ENCODE measurements at regions not wholly inside any gene's neighbourhood (a gene's known extent, or its start where the extent isn't known, plus 50 kb on each side); places are given as distances from the start of the nearest gene placed in this dataset.

DNA sequence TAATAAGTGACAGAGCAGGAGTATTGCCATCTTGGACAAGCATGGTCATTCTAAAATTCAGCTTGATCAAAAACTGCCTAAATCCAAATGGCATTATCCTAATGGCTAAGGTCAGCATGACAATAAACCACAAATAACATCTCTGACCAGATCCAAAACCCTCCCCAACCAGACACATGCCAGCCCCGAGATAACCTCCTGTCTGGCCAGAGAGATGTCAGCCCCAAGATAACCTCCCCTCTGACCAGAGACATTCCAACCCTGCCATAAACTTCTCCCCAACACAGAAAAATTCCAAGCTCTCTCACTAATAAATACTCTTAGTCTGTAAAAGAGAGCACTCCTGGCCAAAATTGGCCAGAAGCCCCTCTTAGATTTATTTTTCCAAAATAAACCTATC lies 470.5 kb upstream of the UBE2E2 start:
- Histone ChIP-seq H4K91ac (ENCODE audit: low read depth, low read length, poor library complexity) (no peak overlapping the region), H2BK15ac (ENCODE audit: low read length) (no peak overlapping the region), H2AK5ac (ENCODE audit: low read depth, low read length) (no peak overlapping the region), H3K4me3 (ENCODE audit: low read length in 2 of 2) (no peak overlapping the region), H4K8ac (ENCODE audit: low read depth, low read length) (no peak overlapping the region), H3K4me1 (ENCODE audit: control insufficient read depth in 2 of 2, insufficient read depth in 1 of 2, low read depth in 1 of 2, low read length in 2 of 2) (peaks cover 0 to 5% of the 10 kb centered on the region in 2 donors), H3K9me3 (replicated peaks in 1 of 2; ENCODE audit: control insufficient read depth in 2 of 2, insufficient read depth in 1 of 2, low read depth in 1 of 2, low read length in 2 of 2) (no peaks in the 10 kb centered on the region), H3K4ac (ENCODE audit: low read length) (no peak overlapping the region), H2BK12ac (ENCODE audit: low read length) (no peak overlapping the region), H3K14ac (ENCODE audit: low read length) (no peak overlapping the region), H3K4me2 (ENCODE audit: insufficient read depth, low read length, poor library complexity, severe bottlenecking) (no peak overlapping the region), H3K36me3 (replicated peaks in 1 of 2; ENCODE audit: control insufficient read depth in 2 of 2, insufficient read depth in 2 of 2, low read length in 2 of 2) (no peaks in the 10 kb centered on the region), H3K23ac (ENCODE audit: low read depth, low read length, poor library complexity) (no peak overlapping the region), H3K9ac (ENCODE audit: low read depth, low read length, poor library complexity) (no peak overlapping the region), H3K27me3 (ENCODE audit: control insufficient read depth in 3 of 3, insufficient read depth in 3 of 3, low read depth in 1 of 3, low read length in 3 of 3) (no peaks in the 10 kb centered on the region), H2BK120ac (ENCODE audit: low read depth, low read length) (no peak overlapping the region), H2BK5ac (ENCODE audit: low read length) (no peak overlapping the region), H3K18ac (ENCODE audit: low read length) (no peak overlapping the region), H3K79me1 (ENCODE audit: low read depth, low read length) (no peaks in the 10 kb centered on the region), H2AFZ (ENCODE audit: low read length) (no peak overlapping the region), H3K27ac (replicated peaks; ENCODE audit: low read length) (no peak overlapping the region)
- DNase-seq (ENCODE audit: low spot score) = no peak
- WGBS, 2 donors (ENCODE audit: extremely low coverage in 2 of 2, insufficient read length in 2 of 2, insufficient replicate concordance in 1 of 2) = no CpG with 5 or more reads among the region's 1 CpG

GRCh38 chr3:22734207-22734606 lies 468.9 kb upstream of the UBE2E2 start:
- Histone ChIP-seq H2AK5ac (ENCODE audit: low read depth, low read length) (no peak overlapping the region), H3K4ac (ENCODE audit: low read length) (no peak overlapping the region), H3K27me3 (ENCODE audit: control insufficient read depth in 3 of 3, insufficient read depth in 3 of 3, low read depth in 1 of 3, low read length in 3 of 3) (no peaks in the 10 kb centered on the region), H3K4me2 (ENCODE audit: insufficient read depth, low read length, poor library complexity, severe bottlenecking) (no peak overlapping the region), H2BK12ac (ENCODE audit: low read length) (no peak overlapping the region), H4K91ac (ENCODE audit: low read depth, low read length, poor library complexity) (no peak overlapping the region), H2BK5ac (ENCODE audit: low read length) (no peak overlapping the region), H3K27ac (replicated peaks; ENCODE audit: low read length) (no peak overlapping the region), H3K14ac (ENCODE audit: low read length) (no peak overlapping the region), H3K9me3 (replicated peaks in 1 of 2; ENCODE audit: control insufficient read depth in 2 of 2, insufficient read depth in 1 of 2, low read depth in 1 of 2, low read length in 2 of 2) (no peaks in the 10 kb centered on the region), H2BK15ac (ENCODE audit: low read length) (no peak overlapping the region), H3K18ac (ENCODE audit: low read length) (no peak overlapping the region), H3K36me3 (replicated peaks in 1 of 2; ENCODE audit: control insufficient read depth in 2 of 2, insufficient read depth in 2 of 2, low read length in 2 of 2) (no peaks in the 10 kb centered on the region), H3K4me3 (ENCODE audit: low read length in 2 of 2) (no peak overlapping the region), H2BK120ac (ENCODE audit: low read depth, low read length) (no peak overlapping the region), H4K8ac (ENCODE audit: low read depth, low read length) (no peak overlapping the region), H2AFZ (ENCODE audit: low read length) (no peak overlapping the region), H3K9ac (ENCODE audit: low read depth, low read length, poor library complexity) (no peak overlapping the region), H3K23ac (ENCODE audit: low read depth, low read length, poor library complexity) (no peak overlapping the region), H3K79me1 (ENCODE audit: low read depth, low read length) (no peaks in the 10 kb centered on the region), H3K4me1 (ENCODE audit: control insufficient read depth in 2 of 2, insufficient read depth in 1 of 2, low read depth in 1 of 2, low read length in 2 of 2) (no peaks in the 10 kb centered on the region)
- DNase-seq (ENCODE audit: low spot score) = no peak
- WGBS, 2 donors (ENCODE audit: extremely low coverage in 2 of 2, insufficient read length in 2 of 2, insufficient replicate concordance in 1 of 2) = no CpG with 5 or more reads among the region's 1 CpG

DNA sequence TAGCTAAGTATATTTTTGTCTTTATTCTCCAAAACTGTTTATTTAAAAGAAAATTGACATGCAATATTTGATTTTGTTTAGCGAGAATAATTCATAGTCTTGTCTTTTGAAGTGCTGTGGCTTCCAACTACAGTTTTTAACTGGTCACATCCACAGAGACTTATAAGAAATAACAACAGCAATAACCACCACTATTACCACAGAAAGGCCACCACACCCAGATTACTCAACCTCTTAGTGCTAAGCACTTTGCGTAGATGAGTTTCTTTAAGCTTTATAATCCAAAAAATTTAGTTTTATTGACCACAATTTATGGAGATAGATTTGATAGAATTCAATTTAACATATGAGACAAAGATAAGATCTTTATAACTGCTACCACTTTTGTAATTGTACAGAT lies 468.4 kb upstream of the UBE2E2 start:
- Histone ChIP-seq H3K4me2 (ENCODE audit: insufficient read depth, low read length, poor library complexity, severe bottlenecking) (no peak overlapping the region), H3K14ac (ENCODE audit: low read length) (no peak overlapping the region), H3K79me1 (ENCODE audit: low read depth, low read length) (no peaks in the 10 kb centered on the region), H4K91ac (ENCODE audit: low read depth, low read length, poor library complexity) (no peak overlapping the region), H3K9ac (ENCODE audit: low read depth, low read length, poor library complexity) (no peak overlapping the region), H2BK5ac (ENCODE audit: low read length) (no peak overlapping the region), H2AK5ac (ENCODE audit: low read depth, low read length) (no peak overlapping the region), H3K27me3 (ENCODE audit: control insufficient read depth in 3 of 3, insufficient read depth in 3 of 3, low read depth in 1 of 3, low read length in 3 of 3) (no peaks in the 10 kb centered on the region), H2BK12ac (ENCODE audit: low read length) (no peak overlapping the region), H3K18ac (ENCODE audit: low read length) (no peak overlapping the region), H3K4ac (ENCODE audit: low read length) (no peak overlapping the region), H3K4me3 (ENCODE audit: low read length in 2 of 2) (no peak overlapping the region), H3K27ac (replicated peaks; ENCODE audit: low read length) (no peak overlapping the region), H3K9me3 (replicated peaks in 1 of 2; ENCODE audit: control insufficient read depth in 2 of 2, insufficient read depth in 1 of 2, low read depth in 1 of 2, low read length in 2 of 2) (no peaks in the 10 kb centered on the region), H3K23ac (ENCODE audit: low read depth, low read length, poor library complexity) (no peak overlapping the region), H2AFZ (ENCODE audit: low read length) (no peak overlapping the region), H2BK120ac (ENCODE audit: low read depth, low read length) (no peak overlapping the region), H3K36me3 (replicated peaks in 1 of 2; ENCODE audit: control insufficient read depth in 2 of 2, insufficient read depth in 2 of 2, low read length in 2 of 2) (no peaks in the 10 kb centered on the region), H4K8ac (ENCODE audit: low read depth, low read length) (no peak overlapping the region), H3K4me1 (ENCODE audit: control insufficient read depth in 2 of 2, insufficient read depth in 1 of 2, low read depth in 1 of 2, low read length in 2 of 2) (no peaks in the 10 kb centered on the region), H2BK15ac (ENCODE audit: low read length) (no peak overlapping the region)
- no CpG with 5 or more reads among the region's 2 CpGs for WGBS, 2 donors (ENCODE audit: extremely low coverage in 2 of 2, insufficient read length in 2 of 2, insufficient replicate concordance in 1 of 2)
- DNase-seq (ENCODE audit: low spot score) = no peak

- Histone ChIP-seq H3K36me3 (replicated peaks in 1 of 2; ENCODE audit: control insufficient read depth in 2 of 2, insufficient read depth in 2 of 2, low read length in 2 of 2) (no peaks in the 10 kb centered on the region), H4K91ac (ENCODE audit: low read depth, low read length, poor library complexity) (no peak overlapping the region), H4K8ac (ENCODE audit: low read depth, low read length) (no peak overlapping the region), H3K4me3 (ENCODE audit: low read length in 2 of 2) (no peak overlapping the region), H3K4ac (ENCODE audit: low read length) (no peak overlapping the region), H3K23ac (ENCODE audit: low read depth, low read length, poor library complexity) (no peak overlapping the region), H3K18ac (ENCODE audit: low read length) (no peak overlapping the region), H2AFZ (ENCODE audit: low read length) (no peak overlapping the region), H2BK12ac (ENCODE audit: low read length) (no peak overlapping the region), H2BK5ac (ENCODE audit: low read length) (no peak overlapping the region), H3K9me3 (replicated peaks in 1 of 2; ENCODE audit: control insufficient read depth in 2 of 2, insufficient read depth in 1 of 2, low read depth in 1 of 2, low read length in 2 of 2) (no peaks in the 10 kb centered on the region), H3K9ac (ENCODE audit: low read depth, low read length, poor library complexity) (no peak overlapping the region), H2BK15ac (ENCODE audit: low read length) (no peak overlapping the region), H3K27me3 (ENCODE audit: control insufficient read depth in 3 of 3, insufficient read depth in 3 of 3, low read depth in 1 of 3, low read length in 3 of 3) (no peaks in the 10 kb centered on the region), H3K79me1 (ENCODE audit: low read depth, low read length) (no peaks in the 10 kb centered on the region), H3K4me1 (ENCODE audit: control insufficient read depth in 2 of 2, insufficient read depth in 1 of 2, low read depth in 1 of 2, low read length in 2 of 2) (no peaks in the 10 kb centered on the region), H3K14ac (ENCODE audit: low read length) (no peak overlapping the region), H2AK5ac (ENCODE audit: low read depth, low read length) (no peak overlapping the region), H3K27ac (replicated peaks; ENCODE audit: low read length) (no peak overlapping the region), H2BK120ac (ENCODE audit: low read depth, low read length) (no peak overlapping the region), H3K4me2 (ENCODE audit: insufficient read depth, low read length, poor library complexity, severe bottlenecking) (no peak overlapping the region)
- no peak for DNase-seq (ENCODE audit: low spot score)
Measured at GRCh38 chr3:22735373-22735772, 467.8 kb upstream of the UBE2E2 start.
